Endothelial cell of umbilical vein (primary cell): ENCODE measurements at regions not wholly inside any gene's neighbourhood (a gene's known extent, or its start where the extent isn't known, plus 50 kb on each side); places are given as distances from the start of the nearest gene placed in this dataset.

ENCODE experiments used
- BruUV-seq: library from RNA; stranded (reverse); fragments of 400-500 nt; replicated peaks from 2 replicates; lab custom pipeline; 2021; lab: Mats Ljungman, UMichigan
- CTCF ChIA-PET: fragments of 300-600, 350-600 bp; sonication (Branson Sonifier 250); formaldehyde crosslinking; loops from one replicate; lab custom pipeline; 2021; ENCODE audit warnings: antibody characterized with exemption, inconsistent platforms; lab: Charles Lee
- POLR2A ChIA-PET: fragments of 300-600, 350-600 bp; sonication (Branson Sonifier 250); formaldehyde crosslinking; loops from one replicate; lab custom pipeline; 2021; ENCODE audit warnings: antibody characterized with exemption, inconsistent platforms; lab: Charles Lee
- DNase-seq: peaks from one replicate; pipeline ENCODE4 v3.0.0-alpha.2; 2011; ENCODE audit warnings: low read depth, low spot score
- FAIRE-seq: peaks from 2 replicates; lab custom pipeline; 2011; peaks lifted over from hg19 to GRCh38; lab: Jason Lieb, UNC
- H2AFZ ChIP-seq: 2 replicates; pipeline ENCODE4 v1.6.0; 2012; ENCODE audit warnings: low read depth, low read length, control low read depth, inconsistent platforms
- H3K27ac ChIP-seq: 2 replicates; pipeline ENCODE4 v1.5.1; 2011; ENCODE audit warnings: low read depth, mild to moderate bottlenecking, control low read depth, low read length, moderate library complexity; ENCODE audit not compliant: insufficient read depth
- H3K27me3 ChIP-seq, 2 experiments: 2 replicates each; pipeline versions ENCODE4 v1.6.0 to v1.6.1; 2011; ENCODE audit warnings: low read length in 2 of 2, mixed read lengths in 1 of 2; ENCODE audit not compliant: control insufficient read depth in 2 of 2, insufficient read depth in 2 of 2
- H3K36me3 ChIP-seq, 2 experiments: 2 replicates in 1 of 2; 3 replicates in 1 of 2; pipeline ENCODE4 v1.5.1; 2011; ENCODE audit warnings: low read length in 2 of 2, mild to moderate bottlenecking in 1 of 2, moderate library complexity in 1 of 2; ENCODE audit not compliant: control insufficient read depth in 2 of 2, insufficient read depth in 2 of 2; ENCODE audit errors: extremely low read depth in 1 of 2
- H3K4me1 ChIP-seq: 3 replicates; pipeline ENCODE4 v1.5.1; 2011; ENCODE audit warnings: mild to moderate bottlenecking, low read length; ENCODE audit not compliant: control insufficient read depth, insufficient read depth; ENCODE audit errors: extremely low read depth
- H3K4me2 ChIP-seq: 2 replicates; pipeline ENCODE4 v1.6.1; 2011; ENCODE audit warnings: low read length, control low read depth, mixed read lengths; ENCODE audit not compliant: insufficient read depth
- H3K4me3 ChIP-seq, 3 experiments: fragments of 200-600 bp in 1 of 3; sonication (generic), shearing (Covaris generic) in 1 of 3; replicated peaks in 1 of 3; 2 replicates each; pipeline ENCODE4 v1.5.1; 2011 to 2016; ENCODE audit warnings: control low read depth in 3 of 3, low read length in 3 of 3, mild to moderate bottlenecking in 2 of 3, inconsistent platforms in 1 of 3, low read depth in 1 of 3, moderate library complexity in 1 of 3; ENCODE audit not compliant: insufficient read depth in 1 of 3
- H3K79me2 ChIP-seq: 2 replicates; pipeline ENCODE4 v1.6.0; 2012; ENCODE audit warnings: low read length, inconsistent platforms; ENCODE audit not compliant: control insufficient read depth, insufficient read depth
- H3K9ac ChIP-seq: replicated peaks from 2 replicates; pipeline ENCODE3; 2011; ENCODE audit warnings: low read length, control low read depth; ENCODE audit not compliant: insufficient read depth; ENCODE audit errors: extremely low read depth
- H3K9me1 ChIP-seq: replicated peaks from 3 replicates; pipeline ENCODE4 v1.6.0; 2011; ENCODE audit warnings: mild to moderate bottlenecking, low read length; ENCODE audit not compliant: control insufficient read depth, insufficient read depth; ENCODE audit errors: extremely low read depth
- H3K9me3 ChIP-seq: replicated peaks from 2 replicates; pipeline ENCODE4 v1.5.1; 2012; ENCODE audit warnings: low read length, inconsistent platforms; ENCODE audit not compliant: control insufficient read depth, insufficient read depth
- H4K20me1 ChIP-seq: replicated peaks from 2 replicates; pipeline ENCODE3; 2011; ENCODE audit warnings: mild to moderate bottlenecking, low read length; ENCODE audit not compliant: control insufficient read depth, insufficient read depth; ENCODE audit errors: extremely low read depth
- EZH2 ChIP-seq: IDR thresholded peaks from 2 replicates; pipeline ENCODE4 v1.6.1; 2012; ENCODE audit warnings: borderline replicate concordance, low read depth, mild to moderate bottlenecking, moderate library complexity, low read length, inconsistent platforms; ENCODE audit not compliant: severe bottlenecking
- FOS ChIP-seq: IDR thresholded peaks from 2 replicates; pipeline ENCODE4 v1.6.1; 2011; ENCODE audit warnings: mild to moderate bottlenecking, low read length, moderate library complexity, borderline replicate concordance; ENCODE audit not compliant: insufficient read depth
- GATA2 ChIP-seq: IDR thresholded peaks from 2 replicates; pipeline ENCODE4 v1.7.0; 2011; ENCODE audit warnings: low read depth, mild to moderate bottlenecking, moderate library complexity, mixed read lengths, low read length; ENCODE audit not compliant: insufficient read length, insufficient read depth
- JUN ChIP-seq: IDR thresholded peaks from 2 replicates; pipeline ENCODE4 v1.6.1; 2011; ENCODE audit warnings: borderline replicate concordance, low read depth; ENCODE audit not compliant: insufficient read length, insufficient read depth
- MYC ChIP-seq: IDR thresholded peaks from one replicate; pipeline ENCODE4 v1.6.1; 2011; ENCODE audit warnings: mild to moderate bottlenecking, low read depth, low read length
- POLR2A ChIP-seq: IDR thresholded peaks from 2 replicates; pipeline ENCODE4 v1.6.1; 2012; ENCODE audit warnings: low read depth, mild to moderate bottlenecking, control low read depth, low read length
- POLR2AphosphoS5 ChIP-seq: IDR thresholded peaks from 2 replicates; pipeline ENCODE4 v1.6.1; 2012; ENCODE audit warnings: low read depth, mild to moderate bottlenecking, control low read depth, low read length, moderate library complexity; ENCODE audit not compliant: insufficient read depth
- dilution Hi-C: fragments of 300-500 bp; cut with MboI; formaldehyde crosslinking; loops from one replicate; pipeline ENCODE4 v1.15.0; 2019; ENCODE audit warnings: low sequenced_read_pairs; ENCODE audit not compliant: extremely low pct_ligation_motif_present
- intact Hi-C: fragments of 100-400 bp; cut with micrococcal nuclease; formaldehyde crosslinking; loops from one replicate; pipeline ENCODE4 v1.10.0; 2022
- TF ChIP-seq, protein P1 (sequence below): IDR thresholded peaks from 2 replicates; pipeline ENCODE4 v1.6.1; 2011; ENCODE audit not compliant: insufficient read depth, insufficient read length
- TF ChIP-seq, protein P2 (sequence below), 2 donors: IDR thresholded peaks; 1 replicate in 1 of 2; 2 replicates in 1 of 2; pipeline ENCODE4 v1.5.1; 2011; ENCODE audit warnings: low read length in 2 of 2, mild to moderate bottlenecking in 2 of 2, moderate library complexity in 2 of 2, control low read depth in 1 of 2, inconsistent platforms in 1 of 2, low read depth in 1 of 2; ENCODE audit not compliant: insufficient read depth in 1 of 2; ENCODE audit errors: extremely low read depth in 1 of 2

DNA sequence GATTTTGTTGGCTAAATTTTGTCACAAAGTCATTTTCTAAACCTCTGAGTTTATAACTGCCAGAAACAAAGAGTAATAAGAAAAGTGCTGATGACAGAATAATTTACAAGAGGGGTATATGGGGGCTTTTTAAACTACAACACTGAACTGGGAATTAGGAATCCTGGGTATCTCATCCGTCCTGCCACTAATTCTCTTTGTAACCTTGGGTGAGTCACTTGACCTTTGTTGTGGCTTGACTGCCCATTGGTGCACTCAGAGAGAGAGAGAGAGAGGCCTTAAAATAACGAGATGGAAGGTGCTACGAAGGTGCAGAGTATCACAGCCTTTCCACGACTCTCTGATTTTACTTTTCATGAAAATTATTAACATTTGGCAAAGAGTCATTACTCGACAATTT lies 130.3 kb upstream of the CNTLN start:
- dilution Hi-C loops: no loop called here
- H4K20me1 ChIP-seq: no peaks in the 10 kb centered on the region
- no TSS peak for BruUV-seq
- no peak overlapping the region for H3K27ac ChIP-seq
- H3K4me2 ChIP-seq: no peak overlapping the region
- FAIRE-seq: no peak
- ChIA-PET POLR2A (no interaction called here), CTCF (interaction anchor here (1.1 to 1.6 kb wide), 2 partner anchors 17 to 240 kb away, joined by 3 read pairs; no protein-coding TSS in a partner anchor)
- intact Hi-C loops: no loop called here
- no peaks in the 10 kb centered on the region for H3K9me3 ChIP-seq
- H3K4me1 ChIP-seq: no peaks in the 10 kb centered on the region
- TF ChIP-seq, protein P1, sequence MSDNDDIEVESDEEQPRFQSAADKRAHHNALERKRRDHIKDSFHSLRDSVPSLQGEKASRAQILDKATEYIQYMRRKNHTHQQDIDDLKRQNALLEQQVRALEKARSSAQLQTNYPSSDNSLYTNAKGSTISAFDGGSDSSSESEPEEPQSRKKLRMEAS: no peak
- no peak for TF ChIP-seq POLR2AphosphoS5
- no peak for TF ChIP-seq FOS
- TF ChIP-seq GATA2: no peak
- TF ChIP-seq MYC: no peak
- TF ChIP-seq POLR2A: no peak
- TF ChIP-seq EZH2: no peak
- TF ChIP-seq JUN: no peak
- TF ChIP-seq, protein P2, sequence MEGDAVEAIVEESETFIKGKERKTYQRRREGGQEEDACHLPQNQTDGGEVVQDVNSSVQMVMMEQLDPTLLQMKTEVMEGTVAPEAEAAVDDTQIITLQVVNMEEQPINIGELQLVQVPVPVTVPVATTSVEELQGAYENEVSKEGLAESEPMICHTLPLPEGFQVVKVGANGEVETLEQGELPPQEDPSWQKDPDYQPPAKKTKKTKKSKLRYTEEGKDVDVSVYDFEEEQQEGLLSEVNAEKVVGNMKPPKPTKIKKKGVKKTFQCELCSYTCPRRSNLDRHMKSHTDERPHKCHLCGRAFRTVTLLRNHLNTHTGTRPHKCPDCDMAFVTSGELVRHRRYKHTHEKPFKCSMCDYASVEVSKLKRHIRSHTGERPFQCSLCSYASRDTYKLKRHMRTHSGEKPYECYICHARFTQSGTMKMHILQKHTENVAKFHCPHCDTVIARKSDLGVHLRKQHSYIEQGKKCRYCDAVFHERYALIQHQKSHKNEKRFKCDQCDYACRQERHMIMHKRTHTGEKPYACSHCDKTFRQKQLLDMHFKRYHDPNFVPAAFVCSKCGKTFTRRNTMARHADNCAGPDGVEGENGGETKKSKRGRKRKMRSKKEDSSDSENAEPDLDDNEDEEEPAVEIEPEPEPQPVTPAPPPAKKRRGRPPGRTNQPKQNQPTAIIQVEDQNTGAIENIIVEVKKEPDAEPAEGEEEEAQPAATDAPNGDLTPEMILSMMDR (IDR thresholded peaks at IDR 0.05; ENCODE audit: extremely low read depth in 1 of 2, insufficient read depth in 1 of 2, low read depth in 1 of 2, low read length in 2 of 2): no peak
- no peak overlapping the region for H3K4me3 ChIP-seq
- H3K36me3 ChIP-seq: no peaks in the 10 kb centered on the region
- H2AFZ ChIP-seq: no peak overlapping the region
- H3K9me1 ChIP-seq: no peaks in the 10 kb centered on the region
- H3K9ac ChIP-seq: no peak overlapping the region
- H3K27me3 ChIP-seq: no peaks in the 10 kb centered on the region
- DNase-seq: no peak
- H3K79me2 ChIP-seq: no peaks in the 10 kb centered on the region
